Hematopoietic multipotent progenitor cell treated with erythropoietin and hydrocortisone succinate and interleukin-3 and kit ligand, for 8 days (in vitro differentiated cells): ENCODE measurements at regions not wholly inside any gene's neighbourhood (a gene's known extent, or its start where the extent isn't known, plus 50 kb on each side); places are given as distances from the start of the nearest gene placed in this dataset.
"Not testable (repeated sequence)": the region's sequence is repeated elsewhere in the genome, so short reads cannot be mapped to it uniquely, and the experiment has no call there.

Experiments
- DNase-seq: peaks from one replicate; pipeline ENCODE4 v3.0.0-alpha.2; 2015

DNA sequence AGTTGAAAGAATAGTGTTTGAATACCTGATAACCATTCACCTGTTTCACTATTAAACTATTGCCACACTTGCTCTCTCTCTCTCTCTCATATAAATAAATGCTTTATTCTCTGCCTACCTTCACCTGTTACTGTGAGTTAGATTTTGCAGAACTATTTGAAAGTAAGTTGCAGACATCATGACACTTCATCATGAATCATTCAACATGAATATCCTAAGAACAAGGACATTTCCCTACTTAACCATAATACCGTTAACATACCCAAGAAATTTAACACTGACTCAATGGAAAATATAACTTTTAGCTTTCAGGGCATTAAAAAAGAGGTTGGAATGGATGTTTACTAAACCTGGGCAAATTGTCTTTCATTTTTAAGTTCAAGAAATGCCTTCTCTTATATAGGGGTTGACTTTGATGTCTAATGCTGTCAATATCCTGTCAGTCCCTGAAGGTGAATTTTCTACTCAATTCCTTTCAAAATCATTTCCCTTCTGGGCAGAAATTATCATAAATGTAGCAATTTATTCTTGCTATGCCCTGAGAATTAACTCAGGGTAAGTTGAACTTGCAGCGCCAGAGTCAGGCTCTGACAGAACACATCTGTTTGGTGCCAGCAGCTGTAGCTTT, 582.6 kb upstream of the TLE4 start:
- DNase-seq, result no peak

DNA sequence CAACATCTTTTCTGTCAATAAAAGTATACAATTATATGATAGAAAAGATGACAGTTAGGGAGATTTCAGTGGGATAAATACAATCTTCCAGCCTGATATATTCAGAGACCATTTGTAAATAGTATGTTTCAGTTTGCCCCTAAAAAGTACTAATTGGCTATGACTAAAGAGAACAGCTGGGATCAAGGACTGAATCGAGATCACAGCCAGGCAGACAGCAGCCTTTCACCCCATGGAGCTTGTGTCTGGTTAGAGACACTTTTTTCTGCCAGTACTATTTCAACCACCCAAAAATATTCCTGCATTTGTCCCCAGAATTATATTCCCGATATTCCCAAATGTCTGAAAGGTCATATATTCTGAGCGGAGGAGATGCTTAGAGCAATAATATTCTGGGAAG, 577.3 kb upstream of the TLE4 start:
- DNase-seq, result no peak

DNA sequence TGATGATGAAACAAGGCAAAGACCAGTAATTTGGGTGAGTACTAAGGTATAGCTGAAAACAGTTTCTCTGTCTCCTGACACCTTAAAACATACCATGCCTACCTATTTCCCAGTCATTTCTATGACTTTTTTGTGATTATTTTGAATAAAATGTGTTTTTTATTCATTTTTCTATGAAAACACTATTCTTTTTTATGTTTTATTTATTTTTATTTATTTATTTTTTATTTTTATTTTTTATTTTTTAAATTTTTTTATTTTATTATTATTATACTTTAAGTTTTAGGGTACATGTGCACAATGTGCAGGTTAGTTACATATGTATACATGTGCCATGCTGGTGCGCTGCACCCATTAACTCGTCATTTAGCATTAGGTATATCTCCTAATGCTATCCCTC, 576.8 kb upstream of the TLE4 start:
- not testable (repeated sequence) for DNase-seq

DNA sequence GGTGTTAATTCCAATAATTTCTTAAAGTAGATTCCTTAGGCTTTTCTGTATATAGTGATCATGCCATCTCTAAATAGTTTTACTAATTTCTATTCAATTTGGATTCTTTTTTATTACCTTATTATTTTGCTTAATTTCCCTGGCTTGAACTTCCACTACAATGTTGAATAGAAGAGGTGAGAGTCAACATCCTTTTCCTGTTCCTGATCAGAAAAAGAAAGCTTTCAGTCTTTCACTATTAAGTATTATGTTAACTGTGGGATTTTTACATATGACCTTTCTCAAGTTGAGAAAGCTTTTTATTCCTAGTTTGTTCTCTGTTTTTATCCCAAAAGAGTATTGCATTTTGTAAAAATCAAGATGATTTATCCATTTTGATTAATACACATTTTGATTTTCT, 574.5 kb upstream of the TLE4 start:
- no peak for DNase-seq

DNA sequence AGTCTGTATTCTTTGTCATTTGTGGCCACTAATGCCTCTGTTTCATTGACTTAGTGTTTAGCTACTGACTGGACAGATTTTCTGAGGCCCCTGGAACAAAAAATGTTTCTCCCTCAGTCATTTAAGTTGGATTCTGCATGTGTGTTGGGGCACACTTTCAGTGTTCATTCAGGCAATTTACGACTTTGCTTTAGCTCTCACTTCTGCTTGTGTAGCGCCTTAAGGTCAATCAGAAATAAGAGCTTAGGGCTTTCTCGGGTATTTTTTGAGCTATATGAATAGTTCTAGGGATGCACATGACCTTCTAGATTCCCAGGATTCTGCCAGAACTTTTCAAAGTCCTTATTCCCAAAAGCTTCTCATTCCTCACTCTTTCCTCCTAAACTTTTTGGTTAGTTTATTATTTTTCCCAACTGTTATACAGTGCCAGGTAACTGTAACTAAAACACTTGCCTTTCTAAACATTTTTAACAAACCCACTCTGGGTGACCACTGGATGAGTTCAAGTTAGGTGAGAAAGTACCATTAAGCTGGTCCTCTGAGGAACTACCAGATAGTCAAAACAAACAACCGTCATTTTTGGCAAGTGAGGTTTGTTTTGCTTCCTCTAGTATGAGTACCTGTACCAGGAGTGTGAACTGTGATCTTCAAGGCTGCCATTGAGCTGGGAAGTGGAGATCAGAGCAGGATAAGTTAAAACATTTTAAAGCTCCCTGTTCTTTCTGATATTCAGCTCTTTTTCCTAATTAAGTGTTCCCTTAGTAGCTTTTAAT, 571.3 kb upstream of the TLE4 start:
- no peak for DNase-seq

DNA sequence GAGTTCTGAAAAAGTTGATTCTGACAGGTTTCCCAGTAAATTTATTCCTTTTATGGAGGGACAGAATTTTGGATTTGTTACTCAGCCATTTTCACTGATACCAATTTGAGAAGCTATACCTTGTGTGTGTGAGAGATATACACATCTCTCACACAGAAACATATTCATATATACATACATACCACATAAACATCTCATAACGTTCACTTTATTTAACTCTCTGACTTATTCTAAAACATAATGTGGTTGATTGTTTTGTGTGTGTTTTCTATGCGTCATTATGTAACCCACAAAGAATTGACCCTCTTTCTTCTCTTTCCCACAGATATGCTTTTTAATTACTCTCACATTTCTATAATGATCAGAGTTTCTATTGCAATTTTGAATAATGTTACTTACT, 570.8 kb upstream of the TLE4 start:
- no peak for DNase-seq

DNA sequence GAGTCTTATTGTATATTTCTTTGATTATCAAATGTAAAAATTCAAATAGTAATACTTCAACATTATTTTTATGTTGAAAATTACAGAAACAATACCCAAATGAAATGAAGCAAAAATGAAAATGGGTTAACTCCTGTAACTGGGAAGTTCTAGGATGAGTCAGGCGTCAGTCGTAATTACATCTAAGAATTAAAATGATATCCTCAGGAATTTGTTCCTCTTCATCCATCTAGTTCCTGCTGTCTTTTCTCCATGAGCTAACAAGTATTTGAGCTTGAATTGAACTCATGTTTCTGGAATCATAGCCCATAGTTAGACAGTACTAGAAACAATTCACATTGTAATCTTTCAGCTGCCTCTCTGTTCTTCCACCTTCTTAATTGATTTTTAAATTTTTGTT, 568.3 kb upstream of the TLE4 start:
- DNase-seq, result no peak

DNA sequence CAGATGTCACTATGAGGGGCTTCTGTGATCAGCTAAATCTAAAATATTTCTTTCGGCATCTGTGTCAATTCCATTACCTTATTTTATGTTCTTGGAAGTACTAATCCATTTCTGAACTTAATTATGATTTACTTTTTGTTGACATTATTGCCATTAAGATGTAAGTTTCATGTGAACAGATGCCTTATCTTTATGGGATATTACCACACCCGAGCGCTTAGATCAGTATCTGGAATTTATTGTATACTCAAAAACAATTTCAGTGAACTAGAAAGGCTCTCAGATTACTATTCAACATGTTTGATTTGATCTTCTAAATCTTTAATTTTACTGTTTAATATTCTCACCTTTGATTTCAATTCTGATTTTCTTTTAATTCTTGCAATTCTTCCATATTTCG, 567.7 kb upstream of the TLE4 start:
- DNase-seq, result no peak

DNA sequence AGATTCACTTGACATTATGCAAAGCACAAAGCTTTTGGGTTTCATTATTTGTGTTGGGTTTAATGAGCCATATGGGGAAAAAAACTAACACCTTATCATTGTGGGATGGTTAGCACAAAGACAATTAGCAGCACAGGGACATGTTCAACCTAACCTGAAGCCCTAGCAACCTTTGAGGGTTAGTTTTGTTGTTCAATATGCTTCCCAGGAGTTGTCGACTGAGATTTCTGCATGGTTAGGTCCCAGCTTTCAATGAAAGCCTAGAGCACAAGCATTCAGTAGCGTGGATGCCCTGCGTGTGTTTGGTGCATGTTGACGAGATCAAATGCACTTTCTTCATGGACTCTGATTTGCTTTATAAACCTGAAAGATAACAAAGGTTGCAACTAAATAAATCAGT, 565.2 kb upstream of the TLE4 start:
- DNase-seq, result no peak

DNA sequence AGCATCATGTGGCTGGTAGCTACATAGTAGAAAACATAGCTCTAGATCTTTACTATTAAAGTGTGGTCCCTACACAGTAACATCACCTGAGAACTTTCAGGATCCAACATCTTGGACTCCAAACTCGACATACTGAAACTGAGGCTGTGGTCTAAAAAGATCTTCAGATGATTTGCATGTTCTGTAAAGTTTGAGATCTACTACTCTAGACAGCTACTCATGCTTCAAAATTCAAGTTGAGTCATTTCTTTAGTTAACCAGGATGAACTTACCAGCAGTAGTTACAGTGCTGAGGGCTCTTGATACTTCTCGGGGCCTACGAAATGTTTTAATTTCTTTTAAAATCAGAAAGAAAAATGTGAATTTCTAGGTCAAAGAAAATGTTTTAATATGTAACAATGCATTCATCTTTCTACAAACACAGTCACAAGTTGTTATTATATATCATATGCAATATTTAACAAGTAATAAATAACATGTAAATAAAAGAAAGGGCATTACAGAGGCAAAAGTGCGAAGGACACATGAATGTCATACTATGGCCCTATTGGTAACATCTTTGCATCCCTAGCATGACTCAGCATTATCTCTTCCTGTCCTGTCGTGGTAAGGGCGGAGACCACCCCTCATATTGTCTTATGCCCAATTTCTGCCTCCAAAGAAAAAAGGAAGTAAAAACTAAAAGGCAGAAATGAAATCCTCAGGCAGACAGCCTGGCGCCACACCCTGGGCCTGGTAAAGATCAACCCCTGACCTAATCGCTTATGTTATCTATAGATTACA, 563.9 kb upstream of the TLE4 start:
- DNase-seq, result no peak

DNA sequence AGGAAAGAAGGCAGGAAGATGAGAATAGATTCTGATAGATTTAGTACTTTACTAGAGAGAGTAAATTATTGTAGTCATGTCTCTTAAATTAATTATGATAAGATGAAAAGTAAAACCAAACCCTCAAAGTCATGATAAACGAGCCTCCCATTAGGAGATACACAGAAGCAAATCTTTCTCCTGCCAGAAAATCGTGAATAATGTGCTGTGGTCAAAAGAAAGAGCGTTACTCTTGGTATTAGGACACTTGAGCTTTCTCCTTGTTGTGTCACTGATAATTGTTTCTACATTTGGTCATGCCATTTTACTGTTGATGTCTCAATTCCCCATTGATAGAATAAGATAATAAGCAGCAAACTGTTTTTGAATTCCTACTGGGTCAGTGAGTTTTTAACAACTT, 562.8 kb upstream of the TLE4 start:
- no peak for DNase-seq

DNA sequence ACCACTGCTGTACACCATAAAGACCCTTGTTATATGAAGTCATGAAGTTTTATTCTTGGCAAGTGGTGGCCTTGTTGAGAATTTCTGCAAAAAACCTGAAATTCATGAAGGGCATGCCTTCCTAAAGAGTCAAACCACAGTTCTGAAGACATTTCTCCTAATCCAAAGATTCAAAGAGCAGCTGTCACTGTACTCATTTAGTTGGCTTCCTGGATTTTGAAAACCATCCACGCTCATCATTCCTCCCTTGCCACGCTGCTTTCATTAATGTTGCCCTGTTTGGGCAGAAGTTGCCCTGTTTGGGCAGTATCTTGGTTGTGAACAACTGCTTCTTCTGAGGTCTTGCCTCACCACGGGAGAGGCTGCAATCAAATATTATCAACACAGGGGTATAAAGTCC, 560.3 kb upstream of the TLE4 start:
- no peak for DNase-seq

DNA sequence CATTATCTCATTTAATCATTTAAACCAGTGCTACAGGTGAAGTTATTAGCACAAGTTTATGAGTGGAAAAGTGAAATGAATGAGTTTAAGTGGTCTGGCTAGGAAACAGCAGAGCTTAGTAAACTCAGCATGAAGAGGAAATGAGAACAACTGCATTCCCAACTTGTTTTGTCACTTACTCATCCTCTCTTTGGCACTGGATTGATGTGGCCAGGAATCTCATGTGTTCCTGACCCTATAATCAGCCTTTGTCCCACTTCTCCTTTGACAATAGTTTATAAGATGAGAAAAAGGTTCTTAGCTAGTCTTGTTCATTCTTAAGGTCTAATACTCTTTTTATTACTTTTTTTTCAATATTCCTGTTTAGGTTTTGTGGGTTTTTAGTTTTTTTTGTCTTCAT, 559.2 kb upstream of the TLE4 start:
- DNase-seq, result no peak

DNA sequence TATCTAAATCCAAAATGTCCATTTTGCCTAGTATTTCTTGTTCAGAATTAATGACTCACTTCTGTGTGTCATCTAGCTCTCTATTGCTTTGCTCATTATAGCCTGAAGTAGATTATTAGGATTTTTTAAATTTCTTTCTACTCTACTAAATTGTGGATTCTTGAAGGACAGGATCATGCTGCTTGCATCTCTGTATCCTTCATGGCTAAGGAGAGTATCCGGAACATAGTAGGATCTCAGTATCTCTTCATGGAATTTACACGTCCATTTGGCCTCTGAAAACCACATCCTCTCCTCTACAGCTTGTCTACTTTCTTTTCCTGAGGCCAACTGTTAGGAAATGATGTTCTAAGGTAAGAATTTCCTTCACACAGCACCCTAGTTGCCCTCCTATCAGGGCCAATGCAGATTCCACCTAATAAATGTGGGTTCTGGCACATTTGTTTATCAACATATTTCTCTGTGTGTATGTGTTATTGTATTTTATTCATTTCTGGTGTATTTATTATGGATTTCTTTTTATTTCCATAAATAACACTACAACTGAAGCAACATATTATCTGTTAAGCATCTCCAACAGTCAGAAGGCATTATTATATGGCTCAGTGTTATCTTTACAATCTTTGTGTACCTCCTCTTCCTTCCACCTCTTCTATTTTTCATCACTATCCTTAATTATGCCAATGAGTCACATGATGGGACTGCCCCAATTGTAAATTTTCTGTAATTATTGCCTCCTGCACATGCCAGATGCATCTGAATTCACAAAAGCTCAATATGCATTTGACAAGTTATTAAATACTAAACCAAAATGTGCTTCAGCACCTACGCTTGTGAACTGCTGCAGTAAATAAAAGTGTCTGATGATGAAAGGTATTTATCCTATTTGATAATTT, 557.8 kb upstream of the TLE4 start:
- DNase-seq, result no peak

DNA sequence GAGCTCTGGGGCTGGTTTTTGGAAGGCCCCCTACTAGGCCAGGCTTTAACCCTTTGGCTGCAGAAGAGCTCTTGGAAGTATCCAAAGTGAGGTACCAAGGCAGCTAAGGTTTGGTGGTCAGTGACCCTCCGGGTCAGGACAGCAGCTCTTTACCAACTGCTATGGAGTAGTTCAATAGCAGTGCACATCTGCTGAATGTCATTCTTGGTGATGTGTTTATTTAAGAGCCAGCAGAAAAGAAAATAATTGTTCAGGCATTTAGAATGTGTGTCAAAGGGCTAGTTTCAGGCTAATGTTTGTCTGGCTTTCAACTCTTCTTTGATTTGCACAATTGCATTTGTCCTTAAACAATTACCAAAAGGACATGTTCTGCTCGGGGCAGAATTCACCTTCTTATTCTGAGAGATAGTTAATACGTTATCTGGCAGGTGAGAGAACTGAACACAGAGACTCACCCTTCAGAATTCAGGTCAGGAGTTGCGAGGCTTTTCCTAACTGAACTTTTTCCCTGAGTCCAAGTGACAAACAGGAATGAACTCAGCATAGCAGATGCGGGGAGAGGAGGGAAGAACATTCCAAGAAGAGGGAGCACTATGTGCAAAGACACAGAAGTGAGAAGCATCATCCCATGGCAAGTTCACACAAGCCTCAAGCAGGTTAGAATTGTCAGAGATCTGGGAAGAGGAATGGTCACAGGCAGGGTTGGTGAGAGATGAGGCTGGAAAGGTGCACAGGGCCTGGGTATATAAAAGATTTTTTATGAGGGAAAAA, 556.7 kb upstream of the TLE4 start:
- no peak for DNase-seq

DNA sequence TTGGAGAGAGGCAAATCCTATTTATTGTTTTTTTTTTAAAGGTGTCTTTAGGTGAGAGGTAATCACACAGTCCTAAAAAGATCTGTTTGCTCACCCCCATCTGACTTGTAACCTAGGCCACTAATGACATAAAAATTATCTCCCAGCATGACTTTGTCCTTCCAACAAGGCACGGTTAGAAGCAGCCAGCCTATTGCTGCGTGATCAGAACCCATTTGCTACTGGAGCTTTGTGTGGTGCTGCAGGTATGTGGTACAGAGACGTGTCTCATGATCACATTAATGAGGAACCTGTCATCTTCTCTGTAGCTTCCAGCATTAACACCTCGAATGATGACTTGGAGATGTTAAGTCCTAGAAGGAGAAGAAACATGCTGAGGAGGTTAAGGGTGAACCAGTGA, 555.8 kb upstream of the TLE4 start:
- DNase-seq, result no peak

DNA sequence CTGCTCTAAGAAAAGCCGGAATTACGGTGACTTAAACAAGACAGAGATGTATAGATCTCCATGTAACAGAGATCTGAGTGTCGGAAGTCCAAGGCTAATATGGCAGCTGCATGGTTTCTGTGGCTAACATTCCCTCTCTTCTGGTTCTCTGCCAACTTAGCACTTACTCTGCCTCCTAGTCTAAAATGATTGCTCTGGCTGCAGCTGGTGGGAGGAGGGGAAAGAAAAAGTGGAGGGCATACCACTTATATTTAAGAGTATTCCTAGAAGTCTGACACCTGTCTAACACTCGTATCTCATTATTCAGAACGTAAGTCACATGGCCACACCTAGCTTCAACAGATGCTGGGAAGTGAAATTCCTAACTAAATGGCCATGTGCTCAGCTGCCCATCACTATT, 551.5 kb upstream of the TLE4 start:
- DNase-seq, result no peak

DNA sequence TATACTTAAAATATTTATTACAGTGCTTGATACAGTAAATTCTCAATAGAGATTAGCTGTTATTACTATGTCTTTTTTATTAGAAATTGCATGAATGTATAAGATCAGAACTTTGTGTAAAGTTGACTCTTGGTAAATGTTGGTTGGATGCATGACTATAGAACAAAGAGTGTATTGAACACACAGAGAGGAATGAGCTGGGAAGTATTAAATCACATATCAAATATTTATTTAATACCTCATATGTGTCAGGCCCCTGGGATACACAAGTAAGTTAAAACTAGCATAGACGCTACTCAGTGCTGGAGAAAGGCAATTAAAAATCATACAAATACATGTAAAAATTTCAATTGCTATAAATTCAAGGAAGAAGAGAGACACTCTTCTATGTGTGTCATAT, 550.7 kb upstream of the TLE4 start:
- DNase-seq, result no peak

DNA sequence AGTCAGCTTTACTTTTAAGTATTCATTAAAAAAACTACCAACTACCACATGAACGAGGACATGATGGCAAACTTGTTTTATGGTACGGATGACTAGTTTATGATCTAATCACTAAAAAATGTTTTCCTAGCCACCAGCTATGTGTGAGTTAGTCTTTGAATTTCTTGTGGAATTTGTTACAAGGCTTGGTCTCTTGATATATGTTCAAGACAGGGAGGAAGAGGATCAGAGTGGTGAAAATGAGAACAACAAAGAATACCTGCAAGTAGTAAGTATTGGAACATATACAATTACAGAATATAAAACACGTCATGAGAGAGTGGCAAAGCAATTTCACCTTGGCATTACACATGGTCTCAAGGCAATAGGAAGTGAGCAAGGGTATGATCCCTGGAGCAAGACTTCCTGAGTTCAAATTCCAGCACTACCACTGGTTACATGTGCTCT, 548.6 kb upstream of the TLE4 start:
- no peak for DNase-seq

DNA sequence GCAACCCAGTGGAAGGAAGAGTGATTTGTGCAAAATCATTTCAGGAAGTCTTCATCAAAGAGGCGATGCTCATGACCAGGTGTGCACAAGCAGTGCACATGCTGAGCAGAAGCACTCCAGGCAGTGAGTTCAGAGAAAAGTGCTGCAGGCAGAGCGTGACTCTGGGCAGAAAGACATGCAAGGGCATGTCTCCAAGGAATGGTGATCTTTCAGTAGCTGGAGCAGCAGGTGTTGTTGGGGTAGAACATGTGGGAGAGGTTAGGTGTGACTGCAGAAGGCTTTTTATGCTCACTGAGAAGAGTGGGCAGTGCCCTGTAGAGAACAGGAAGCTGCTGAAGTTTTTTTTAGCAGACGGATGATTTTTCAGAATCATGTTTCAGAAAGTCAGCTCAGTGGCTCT, 545.4 kb upstream of the TLE4 start:
- no peak for DNase-seq

DNA sequence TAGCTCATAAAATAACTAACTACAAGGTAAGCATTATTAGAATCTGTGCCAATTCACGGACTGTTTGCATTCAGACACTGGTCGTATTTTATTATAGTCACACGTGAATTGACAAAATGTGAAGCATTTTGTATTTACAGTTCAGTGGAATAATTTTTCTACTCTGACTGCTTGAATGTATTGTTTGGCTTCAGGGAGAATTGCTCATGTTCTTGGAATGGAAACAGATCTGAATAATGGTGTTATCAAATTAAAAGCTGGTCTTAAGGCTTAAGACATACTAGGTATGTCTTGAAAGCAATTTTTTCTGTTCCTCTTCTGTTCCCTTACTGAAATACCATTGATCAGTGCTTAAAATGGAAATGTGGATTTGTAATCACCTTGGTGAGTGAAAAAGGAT, 543.7 kb upstream of the TLE4 start:
- no peak for DNase-seq

DNA sequence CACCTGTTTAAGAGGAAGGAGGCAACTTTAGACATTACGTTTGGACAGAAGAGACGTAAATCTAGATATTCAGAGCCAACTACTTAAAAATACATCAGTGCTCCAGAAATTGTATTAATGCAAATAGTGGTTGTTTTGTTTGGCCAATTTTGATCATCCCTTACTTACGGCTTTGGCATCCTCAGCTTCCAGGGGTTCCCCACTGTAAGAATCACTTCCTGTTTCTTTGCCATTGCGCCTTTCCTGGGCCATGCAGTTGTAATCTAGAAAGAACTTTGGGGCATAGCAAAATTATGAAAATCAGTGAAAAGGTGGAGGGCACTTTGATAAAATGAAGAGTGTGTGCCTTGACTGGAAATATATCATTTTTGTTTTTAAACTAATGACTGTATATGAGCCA, 537.2 kb upstream of the TLE4 start:
- no peak for DNase-seq
